ENCODE measurements at regions not wholly inside any gene's neighbourhood (a gene's known extent, or its start where the extent isn't known, plus 50 kb on each side); places are given as distances from the start of the nearest gene placed in this dataset.

- DNase-seq = no peak
These were observed 289.8 kb upstream of the SEMA6D start for GRCh38 chr15:47427463-47427862.

GRCh38 chr15:47429376-47429775, 287.9 kb upstream of the SEMA6D start:
- DNase-seq = no peak

GRCh38 chr15:47431501-47431900, 285.8 kb upstream of the SEMA6D start:
- no peak for DNase-seq

GRCh38 chr15:47432826-47433225, 284.5 kb upstream of the SEMA6D start:
- no peak for DNase-seq

GRCh38 chr15:47434596-47434995, 282.7 kb upstream of the SEMA6D start:
- DNase-seq = no peak

- peak in 1 of 3 experiments; percentile 24 for DNase-seq
These were observed 279.8 kb upstream of the SEMA6D start for GRCh38 chr15:47437491-47437890.

- no peak for DNase-seq
These were observed 277.9 kb upstream of the SEMA6D start for GRCh38 chr15:47439146-47440111.

- no peak for DNase-seq
These were observed 274.9 kb upstream of the SEMA6D start for GRCh38 chr15:47442371-47442770.

GRCh38 chr15:47443839-47444238, 273.5 kb upstream of the SEMA6D start:
- no peak for DNase-seq

GRCh38 chr15:47445723-47446392, 271.4 kb upstream of the SEMA6D start:
- no peak for DNase-seq

- DNase-seq = peak in 1 of 3 experiments; percentile 1
These were observed 256.3 kb upstream of the SEMA6D start for GRCh38 chr15:47460795-47461573.

GRCh38 chr15:47461652-47462141, 255.6 kb upstream of the SEMA6D start:
- DNase-seq = no peak

GRCh38 chr15:47466357-47466756, 250.9 kb upstream of the SEMA6D start:
- peak in 1 of 3 experiments; percentile 15 for DNase-seq

- no peak for DNase-seq
These were observed 246.3 kb upstream of the SEMA6D start for GRCh38 chr15:47470983-47471382.

- DNase-seq = no peak
These were observed 244.1 kb upstream of the SEMA6D start for GRCh38 chr15:47473106-47473725.

- DNase-seq = no peak
These were observed 243.5 kb upstream of the SEMA6D start for GRCh38 chr15:47473832-47474231.

GRCh38 chr15:47475336-47475735, 242.0 kb upstream of the SEMA6D start:
- no peak for DNase-seq

- DNase-seq = peak in 2 of 3 experiments; percentile 3 to 51
These were observed 240.0 kb upstream of the SEMA6D start for GRCh38 chr15:47477341-47477740.

GRCh38 chr15:47484059-47484458, 233.2 kb upstream of the SEMA6D start:
- DNase-seq = peak in 1 of 3 experiments; percentile 12

GRCh38 chr15:47484997-47485396, 232.3 kb upstream of the SEMA6D start:
- DNase-seq = no peak

- DNase-seq = no peak
These were observed 231.9 kb upstream of the SEMA6D start for GRCh38 chr15:47485419-47485818.

GRCh38 chr15:47486040-47486439, 231.3 kb upstream of the SEMA6D start:
- DNase-seq = no peak

GRCh38 chr15:47492195-47492594, 225.1 kb upstream of the SEMA6D start:
- no peak for DNase-seq
